GM10248 (cell line): ENCODE measurements at regions not wholly inside any gene's neighbourhood (a gene's known extent, or its start where the extent isn't known, plus 50 kb on each side); places are given as distances from the start of the nearest gene placed in this dataset.

Experiments
- CTCF ChIA-PET: fragments of 300-600 bp; sonication (Branson Sonifier 250); formaldehyde crosslinking; extraction: SDS; loops from one replicate; lab custom pipeline; 2021; ENCODE audit warnings: antibody characterized with exemption; lab: Yijun Ruan, JAX
- POLR2A ChIA-PET: fragments of 350-650 bp; sonication (Branson Sonifier 250); formaldehyde crosslinking; extraction: SDS; loops from one replicate; lab custom pipeline; 2020; ENCODE audit warnings: antibody characterized with exemption; lab: Yijun Ruan, JAX
- DNase-seq: peaks from one replicate; pipeline ENCODE4 v3.0.0; 2012; ENCODE audit errors: extremely low spot score
- CTCF ChIP-seq: IDR thresholded peaks from 2 replicates; pipeline ENCODE4 v1.5.1; 2012; ENCODE audit warnings: mild to moderate bottlenecking, low read depth; ENCODE audit errors: extremely low read depth, missing control alignments, control extremely low read depth

GRCh38 chr1:82230667-82231066 is 429.9 kb downstream of the ADGRL2 start:
- ChIA-PET POLR2A (no interaction called here), CTCF (interaction anchor here (1.5 kb wide), 1 partner anchor 13 kb away, joined by 3 read pairs; no protein-coding TSS in a partner anchor)
- TF ChIP-seq CTCF = no peak

GRCh38 chr1:82227306-82228095 is 426.8 kb downstream of the ADGRL2 start:
- DNase-seq = no peak
- CTCF ChIA-PET = interaction anchor here (0.7 to 1.8 kb wide), 3 partner anchors 14 to 42 kb away, joined by 3 to 4 read pairs (median 3); no protein-coding TSS in a partner anchor
- no peak for TF ChIP-seq CTCF
- POLR2A ChIA-PET = no interaction called here

More at GRCh38 chr1:82230667-82231066, 429.9 kb downstream of the ADGRL2 start:
- no peak for DNase-seq

- no peak for DNase-seq
- TF ChIP-seq CTCF = no peak
- ChIA-PET POLR2A (no interaction called here), CTCF (no interaction called here)
Measured at GRCh38 chr1:82226186-82226505, 425.4 kb downstream of the ADGRL2 start.

- POLR2A ChIA-PET = no interaction called here
- CTCF ChIA-PET = no interaction called here
- DNase-seq = no peak
- no peak for TF ChIP-seq CTCF
Measured at GRCh38 chr1:82225421-82226185, 424.9 kb downstream of the ADGRL2 start.

- POLR2A ChIA-PET = interaction anchor here (0.6 kb wide), 1 partner anchor 350 kb away, joined by 7 read pairs; no protein-coding TSS in a partner anchor
- CTCF ChIA-PET = no interaction called here
Measured at GRCh38 chr1:82223091-82223490, 422.4 kb downstream of the ADGRL2 start.

More at GRCh38 chr1:82223091-82223490, 422.4 kb downstream of the ADGRL2 start:
- no peak for TF ChIP-seq CTCF
- no peak for DNase-seq
